Right kidney (tissue), 1 donor: ENCODE measurements at regions not wholly inside any gene's neighbourhood (a gene's known extent, or its start where the extent isn't known, plus 50 kb on each side); places are given as distances from the start of the nearest gene placed in this dataset.
"Not testable (repeated sequence)": the region's sequence is repeated elsewhere in the genome, so short reads cannot be mapped to it uniquely, and the experiment has no call there.

ENCODE experiments used
- DNase-seq: peaks from one replicate; pipeline ENCODE4 v3.0.0-alpha.2; 2016

- DNase-seq, result no peak
Measured at GRCh38 chr5:89724379-89725095, 685.0 kb downstream of the CETN3 start.

DNA sequence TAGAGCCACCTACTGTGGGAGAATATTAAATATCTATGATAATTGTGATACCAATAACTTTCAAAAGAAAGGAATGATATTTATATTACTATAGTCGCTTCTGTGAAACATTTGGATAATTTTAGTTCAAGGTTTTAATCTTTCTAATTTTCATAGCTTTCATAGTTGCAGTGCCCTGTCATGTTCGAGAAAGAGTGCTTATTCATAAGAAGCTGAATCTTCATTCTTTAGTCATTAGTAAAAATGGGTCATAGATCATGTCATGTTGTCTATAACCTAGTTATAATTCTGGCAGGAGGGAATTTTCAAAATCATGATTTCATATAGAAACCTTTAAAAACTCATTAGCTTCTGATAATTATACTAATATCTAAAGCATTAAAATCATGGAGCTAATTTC is 685.6 kb downstream of the CETN3 start:
- DNase-seq, result no peak

GRCh38 chr5:89722538-89722937 is 687.0 kb downstream of the CETN3 start:
- no peak for DNase-seq

DNA sequence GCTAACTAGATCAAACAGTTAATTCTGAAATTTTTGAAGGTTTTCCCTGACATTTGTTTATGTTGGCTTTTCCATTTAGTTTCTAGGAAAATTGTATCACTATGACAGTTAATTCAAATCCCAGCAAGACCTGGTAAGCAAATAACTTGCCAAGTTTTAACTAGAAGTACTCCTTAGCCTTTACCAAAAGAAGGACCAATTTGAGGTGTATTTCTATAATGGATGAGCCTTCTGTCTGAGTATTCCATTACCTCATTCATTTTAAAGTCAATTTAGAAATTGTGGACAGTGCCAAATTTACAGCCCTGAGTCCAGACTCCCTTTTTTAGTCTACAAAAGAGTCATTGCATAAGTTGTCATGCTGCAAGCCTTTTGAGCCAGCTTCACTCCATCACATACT is 687.6 kb downstream of the CETN3 start:
- no peak for DNase-seq

- DNase-seq, result no peak
Measured at GRCh38 chr5:89721353-89721752, 688.2 kb downstream of the CETN3 start.

DNA sequence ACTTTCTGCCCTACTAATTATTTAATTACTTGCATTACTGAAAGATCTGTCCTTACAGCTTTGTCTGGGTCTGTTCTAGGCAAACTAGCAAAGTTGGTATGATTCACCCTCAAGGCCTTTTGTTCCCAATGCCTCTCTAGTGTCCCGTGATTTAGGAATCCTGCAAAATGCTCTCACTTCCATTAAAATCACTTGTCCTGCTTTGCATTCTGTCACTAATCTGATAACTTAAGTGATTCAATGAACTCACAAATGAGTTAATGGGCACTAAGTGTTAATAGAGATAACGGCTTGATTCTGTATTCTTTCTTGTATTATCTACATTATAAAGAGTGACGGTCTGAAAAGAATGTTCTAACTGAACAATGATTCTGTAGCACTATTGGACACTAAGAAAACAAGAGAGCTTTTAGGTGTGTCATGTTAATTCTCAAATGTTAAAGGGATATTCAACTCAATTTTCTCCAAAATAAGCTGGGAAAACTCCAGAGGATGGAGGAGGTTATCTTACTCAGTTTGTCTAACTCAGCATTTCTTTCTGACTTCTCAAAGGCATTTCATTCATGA is 697.3 kb downstream of the CETN3 start:
- no peak for DNase-seq

GRCh38 chr5:89711526-89711925 is 698.0 kb downstream of the CETN3 start:
- DNase-seq, result no peak

DNA sequence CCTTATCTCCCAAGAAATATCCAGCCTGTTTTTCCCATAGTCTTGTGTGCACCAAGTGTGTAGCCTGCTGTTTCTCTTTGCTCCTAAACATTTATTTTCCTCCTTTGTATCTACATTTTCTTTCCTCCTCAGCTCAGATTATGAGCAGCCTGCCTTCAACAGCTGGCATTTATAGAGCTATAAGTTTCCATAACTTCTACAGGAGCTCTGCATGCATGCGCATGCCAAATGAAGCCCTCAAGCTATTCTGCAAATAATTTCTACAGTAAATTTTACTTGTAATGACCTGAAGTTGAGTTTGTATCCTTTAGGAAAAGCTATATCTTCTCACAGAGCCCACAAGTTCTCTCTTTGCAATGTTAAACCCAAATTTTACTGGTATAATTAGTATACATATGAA is 699.5 kb downstream of the CETN3 start:
- no peak for DNase-seq

DNA sequence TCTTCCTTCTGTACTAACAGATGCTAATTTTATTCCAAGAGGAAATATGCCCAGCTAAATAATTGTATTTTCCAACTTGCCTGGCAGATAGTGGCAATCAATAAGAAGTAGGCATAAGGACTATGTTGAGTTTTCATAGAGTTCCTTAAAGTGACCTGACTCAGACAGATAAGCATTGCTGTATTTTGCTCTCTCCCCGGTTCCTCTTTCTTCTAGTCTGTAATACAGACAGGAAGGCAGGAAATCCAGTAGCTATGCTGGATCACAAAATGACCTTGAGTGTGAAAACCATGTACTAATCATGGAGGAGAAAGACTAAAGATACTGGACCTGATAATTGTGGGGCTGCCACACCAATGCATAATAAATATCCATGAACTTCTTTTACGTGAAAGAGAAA is 701.7 kb downstream of the CETN3 start:
- DNase-seq, result no peak

- DNase-seq, result no peak
Measured at GRCh38 chr5:89706731-89707130, 702.8 kb downstream of the CETN3 start.

GRCh38 chr5:89703817-89704216 is 705.7 kb downstream of the CETN3 start:
- DNase-seq, result peak; percentile 16

DNA sequence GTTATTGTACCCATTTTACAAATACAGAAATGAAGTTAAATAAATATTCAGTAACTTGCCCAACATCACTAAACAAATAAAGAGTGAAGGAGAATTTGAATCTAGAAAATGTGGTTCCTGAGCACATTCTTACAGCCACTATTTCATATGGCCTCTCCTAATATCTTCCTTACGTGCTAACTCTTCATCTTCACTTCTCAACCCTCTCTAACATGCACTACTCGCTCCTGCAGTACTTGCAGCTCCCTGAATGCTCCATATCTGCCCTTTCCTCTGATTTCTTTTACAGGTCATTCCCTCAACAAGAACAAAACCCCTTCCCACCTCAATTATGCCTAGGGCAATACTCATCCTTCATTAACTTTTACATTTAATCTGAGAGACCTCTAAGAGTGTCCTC is 711.5 kb downstream of the CETN3 start:
- no peak for DNase-seq

DNA sequence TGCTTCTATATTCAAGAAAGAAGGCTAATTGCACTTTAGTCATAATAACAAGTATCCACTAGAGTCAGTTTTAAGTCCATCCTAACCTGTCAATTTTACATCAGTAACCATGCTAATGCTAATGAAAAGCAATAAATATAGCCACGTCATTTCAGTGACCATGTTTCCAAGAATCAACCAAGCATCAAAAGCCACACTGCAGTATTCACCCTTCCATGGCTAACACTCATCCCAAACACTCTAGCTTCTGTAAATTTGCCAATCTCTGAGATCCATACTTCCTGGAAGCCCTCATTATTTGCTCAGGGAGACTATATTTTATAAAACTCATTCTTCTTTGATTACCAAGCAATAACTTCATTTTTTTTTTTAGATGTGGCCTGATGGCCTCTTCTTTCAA is 712.0 kb downstream of the CETN3 start:
- DNase-seq, result no peak

DNA sequence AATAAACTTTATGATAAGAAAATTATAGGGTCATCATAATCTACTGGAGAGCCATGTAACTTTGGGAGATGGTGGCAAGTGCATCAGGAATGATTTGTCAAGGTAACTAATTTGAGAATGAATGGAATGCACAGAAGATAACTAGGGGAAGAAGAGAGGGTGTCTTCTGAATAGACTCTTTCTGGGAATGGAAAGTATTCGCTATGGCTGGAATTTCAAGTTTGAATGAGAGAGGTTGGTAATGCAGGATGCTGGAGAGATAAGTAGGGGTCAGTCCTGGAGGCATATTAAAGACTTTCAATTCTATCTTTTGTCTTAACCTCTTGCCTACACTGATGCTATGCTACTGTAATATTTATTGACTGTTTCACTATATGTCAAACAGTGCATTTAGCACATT is 714.2 kb downstream of the CETN3 start:
- DNase-seq, result no peak

DNA sequence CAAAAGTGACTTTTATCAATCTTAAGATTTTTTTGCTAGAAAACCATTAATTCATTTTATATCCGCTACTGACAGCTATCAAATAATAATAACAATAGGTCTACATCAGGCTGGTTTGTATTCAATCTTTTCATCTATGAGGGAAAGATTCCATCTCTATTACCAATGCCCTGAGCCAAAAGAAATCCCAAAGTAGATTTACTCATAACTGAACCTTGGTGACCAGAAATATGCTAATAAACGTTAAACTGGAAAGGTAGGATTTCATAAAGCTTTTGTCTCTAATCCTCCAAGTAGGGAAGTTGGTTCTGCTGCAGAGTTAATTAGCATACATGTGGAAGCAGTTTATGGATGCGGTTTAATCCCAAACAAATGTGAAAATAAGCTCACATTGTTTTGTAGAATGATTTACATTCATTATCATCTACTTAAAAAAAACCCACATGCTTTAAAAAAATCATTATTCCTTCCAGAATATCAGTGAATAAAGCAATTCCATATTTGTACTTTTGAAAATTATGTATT is 715.5 kb downstream of the CETN3 start:
- no peak for DNase-seq

- no peak for DNase-seq
Measured at GRCh38 chr5:89690331-89690730, 719.2 kb downstream of the CETN3 start.

DNA sequence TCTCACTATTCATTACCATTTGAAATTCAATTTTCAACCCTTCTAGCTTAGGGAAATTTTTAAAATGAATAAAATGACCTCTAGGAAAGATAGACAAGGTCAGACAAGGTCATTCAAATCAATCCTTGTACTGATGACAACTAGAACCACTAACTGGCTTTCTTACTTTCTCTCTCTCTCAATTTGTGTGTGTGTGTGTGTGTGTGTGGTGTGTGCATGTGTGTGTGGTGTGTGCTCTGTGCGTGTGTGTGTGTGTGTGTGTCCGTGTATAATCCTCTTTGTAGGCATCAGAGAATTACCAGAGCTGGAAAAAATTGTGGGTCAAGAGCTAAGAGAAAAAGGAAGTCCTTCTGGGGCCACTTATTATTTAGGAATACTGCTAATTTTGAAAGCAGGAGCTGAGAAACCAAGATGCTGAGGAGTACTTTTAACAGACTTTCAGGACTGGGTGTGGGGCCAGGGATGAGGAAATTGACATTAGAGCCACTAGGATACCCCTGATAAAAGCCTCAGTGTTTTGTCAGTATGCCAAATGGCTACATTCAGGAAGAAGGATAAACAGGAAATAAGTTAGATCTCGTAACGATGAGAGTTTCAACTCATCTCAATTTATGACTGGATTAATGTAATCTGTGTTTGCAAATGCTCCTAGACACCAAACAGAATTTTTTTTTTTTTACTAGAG is 723.3 kb downstream of the CETN3 start:
- DNase-seq, result no peak

DNA sequence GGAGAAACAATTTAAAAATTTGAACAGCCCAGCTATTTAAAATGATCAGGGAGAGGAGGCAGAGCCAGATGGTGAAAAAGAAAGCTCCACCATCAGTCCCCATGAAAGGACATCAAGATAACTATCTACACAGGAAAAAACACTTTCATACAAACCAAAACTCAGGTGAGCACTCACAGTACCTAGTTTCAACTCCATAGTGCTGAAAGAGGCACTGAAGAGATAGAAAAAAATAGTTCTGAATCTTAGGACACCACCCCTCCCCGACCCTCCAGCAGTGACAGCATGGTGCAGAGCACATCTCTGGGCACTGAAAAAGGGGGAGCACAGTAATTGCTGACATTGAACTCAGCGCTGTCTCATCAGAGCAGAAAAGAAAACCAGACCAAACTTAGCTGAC is 732.9 kb downstream of the CETN3 start:
- no peak for DNase-seq

GRCh38 chr5:89673019-89673418 is 736.5 kb downstream of the CETN3 start:
- DNase-seq, result no peak

DNA sequence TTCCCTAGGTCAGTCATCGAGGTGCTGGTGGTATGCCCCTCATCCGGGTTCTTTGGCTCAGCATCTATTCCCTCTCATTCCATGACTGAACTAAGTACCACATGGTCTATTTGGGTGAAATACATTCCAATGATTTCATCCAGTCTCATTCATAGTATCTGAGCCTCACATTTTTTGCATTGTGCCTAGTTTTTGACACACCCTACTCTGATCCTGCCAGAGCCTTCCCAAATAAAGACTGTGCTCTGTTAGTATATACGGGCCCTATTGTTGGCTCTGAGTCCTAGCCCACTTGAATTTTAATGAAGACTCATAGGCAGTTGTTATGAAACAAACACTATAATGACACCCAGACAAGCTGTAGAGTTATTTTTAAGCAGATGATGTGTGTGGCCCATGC is 740.7 kb downstream of the CETN3 start:
- no peak for DNase-seq

GRCh38 chr5:89662499-89662898 is 747.1 kb downstream of the CETN3 start:
- no peak for DNase-seq

DNA sequence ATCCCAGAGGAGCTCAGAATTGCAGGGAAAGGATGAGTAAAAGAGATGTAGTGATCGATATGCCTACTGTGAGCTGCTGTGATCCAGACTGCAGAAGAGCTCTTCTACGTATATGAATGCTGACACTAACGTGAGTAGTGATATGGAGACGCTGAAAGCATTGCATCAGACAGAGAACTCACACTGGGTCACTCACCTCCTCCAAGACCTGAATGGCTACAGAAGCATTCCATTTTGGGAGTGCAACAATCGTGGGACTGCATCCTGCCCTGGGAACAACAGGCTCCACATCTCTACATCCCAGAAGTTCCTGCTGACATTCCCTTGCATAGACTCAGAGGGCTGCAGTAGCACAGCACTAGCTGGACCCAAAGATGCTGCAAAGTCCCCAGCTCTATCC is 755.9 kb upstream of the MEF2C start:
- no peak for DNase-seq

- not testable (repeated sequence) for DNase-seq
Measured at GRCh38 chr5:89634176-89634575, 751.2 kb upstream of the MEF2C start.

- DNase-seq, result not testable (repeated sequence)
Measured at GRCh38 chr5:89630064-89630463, 747.1 kb upstream of the MEF2C start.
